Skin epidermis (tissue), 12 donors: ENCODE measurements at regions not wholly inside any gene's neighbourhood (a gene's known extent, or its start where the extent isn't known, plus 50 kb on each side); places are given as distances from the start of the nearest gene placed in this dataset.
A peak's percentile ranks its signal among the peaks of the same experiment; 100 is the strongest.

Experiments
- H3K27ac ChIP-seq, 21 experiments: fragments of 200-600 bp; sonication (generic) in 11 of 21; one replicate each; pipeline ENCODE4 v1.5.0; 2020; ENCODE audit warnings: mild to moderate bottlenecking in 3 of 21, inconsistent platforms in 2 of 21, moderate library complexity in 2 of 21
- H3K4me3 ChIP-seq, 7 experiments: fragments of 200-600 bp; sonication (generic) in 2 of 7; one replicate each; pipeline ENCODE4 v1.5.0; 2020; ENCODE audit warnings: inconsistent platforms in 2 of 7, mild to moderate bottlenecking in 2 of 7, moderate library complexity in 1 of 7

DNA sequence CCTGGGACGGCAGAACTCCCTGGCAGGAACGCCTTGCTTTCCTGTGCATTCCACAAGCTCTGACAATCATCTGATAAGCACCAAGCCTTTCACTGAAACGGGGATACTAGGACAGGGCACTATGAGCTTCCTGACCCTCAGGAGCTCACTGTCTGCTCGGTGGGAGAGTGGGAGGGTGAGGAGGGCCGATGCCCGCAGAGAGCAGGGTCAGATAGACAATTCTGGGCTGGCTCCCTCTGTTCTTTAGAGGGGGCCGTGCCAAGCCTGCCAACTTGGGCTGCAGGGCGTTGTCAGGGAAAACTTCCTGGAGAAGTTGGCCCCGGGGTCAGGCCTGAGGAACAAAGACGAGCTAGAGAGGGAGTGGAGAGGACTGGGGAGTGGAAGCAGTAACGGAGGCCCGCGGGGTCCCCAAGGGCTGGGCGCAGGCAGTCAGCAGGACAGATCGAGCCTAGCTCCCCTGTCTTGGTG lies 82.0 kb downstream of the CTAGE1 start:
- H3K4me3 ChIP-seq: no peak overlapping the region
- peak overlapping the region in 2 of 21 experiments; percentile 5 to 21 for H3K27ac ChIP-seq

DNA sequence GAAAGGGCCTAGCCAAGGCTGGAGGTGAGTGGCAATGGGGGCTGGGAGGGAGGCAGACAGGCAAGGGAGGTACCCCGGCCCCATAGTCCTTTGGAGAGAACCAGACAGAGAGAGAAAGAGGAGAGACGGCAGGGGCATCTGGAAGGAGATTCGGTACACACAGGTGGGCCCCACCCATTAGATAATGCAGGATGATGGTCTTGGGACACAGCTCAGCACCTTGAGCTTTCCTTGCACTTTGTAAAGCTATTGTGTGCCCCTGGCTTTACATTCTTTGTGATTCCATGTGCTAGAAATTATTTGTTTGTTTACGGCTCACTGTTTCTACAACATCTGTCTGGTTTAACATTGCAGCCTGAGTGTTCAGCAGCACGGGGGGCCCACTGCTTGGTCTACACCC lies 83.1 kb downstream of the CTAGE1 start:
- Histone ChIP-seq H3K4me3 (no peak overlapping the region), H3K27ac (no peak overlapping the region)

DNA sequence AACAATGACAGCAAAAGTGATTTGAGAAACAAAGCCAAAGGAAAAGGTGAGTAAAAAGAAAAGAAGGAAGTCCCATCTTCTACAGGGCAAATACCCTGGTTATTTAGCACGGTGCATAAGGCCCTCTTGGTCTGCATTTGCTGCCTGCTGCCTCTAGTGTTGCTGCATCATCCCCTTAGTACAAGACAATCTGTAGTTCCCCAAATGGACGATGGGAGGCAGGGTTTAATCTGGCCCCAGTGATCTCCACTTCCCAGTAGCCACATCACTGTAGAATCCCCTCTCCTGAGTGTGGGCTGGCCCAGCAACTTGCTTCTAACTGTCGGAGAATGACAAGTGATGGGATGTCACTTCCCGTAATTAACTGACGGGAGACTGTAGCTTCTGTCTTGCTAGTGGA lies 85.1 kb downstream of the CTAGE1 start:
- H3K4me3 ChIP-seq: no peak overlapping the region
- no peak overlapping the region for H3K27ac ChIP-seq

DNA sequence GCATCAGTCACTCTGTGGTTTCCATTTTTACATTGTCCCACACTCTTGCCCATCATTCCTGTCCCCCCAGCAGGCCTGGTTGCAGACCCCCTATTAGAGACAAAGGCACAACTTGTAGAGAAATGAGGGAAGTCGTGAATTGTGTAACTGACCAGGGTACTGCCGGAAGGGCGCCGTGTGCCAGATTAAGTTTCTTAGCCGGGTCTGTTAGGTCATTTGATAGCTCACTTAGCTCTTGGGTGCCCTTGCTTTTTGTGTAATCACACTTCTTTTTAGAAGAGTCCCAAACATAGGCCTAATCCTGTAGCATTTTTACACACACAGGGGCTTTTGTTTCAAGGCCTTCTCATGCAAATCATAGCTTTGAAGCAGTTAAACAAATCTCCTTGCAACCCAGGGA lies 87.2 kb downstream of the CTAGE1 start:
- H3K27ac ChIP-seq: no peak overlapping the region
- H3K4me3 ChIP-seq: no peak overlapping the region

DNA sequence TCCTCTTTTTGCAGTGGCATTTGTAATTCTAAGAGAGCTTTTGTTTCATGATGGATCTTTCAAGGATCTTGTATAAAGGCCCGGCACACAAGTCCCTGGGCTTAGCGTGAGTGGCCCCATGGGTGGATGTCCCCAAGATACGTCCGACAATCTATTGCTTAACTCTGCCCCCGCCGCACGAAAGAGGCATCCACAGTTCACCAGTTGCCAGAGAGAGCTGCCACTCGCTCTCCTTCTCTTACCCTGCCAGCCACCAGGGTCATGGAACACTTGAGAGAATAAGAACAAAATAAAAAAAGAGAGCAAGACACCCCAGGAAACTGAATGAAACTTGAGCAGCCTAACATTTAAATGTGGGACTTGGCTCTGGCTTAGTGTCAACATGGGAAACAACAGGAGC lies 92.3 kb downstream of the CTAGE1 start:
- Histone ChIP-seq H3K4me3 (no peak overlapping the region), H3K27ac (no peak overlapping the region)

DNA sequence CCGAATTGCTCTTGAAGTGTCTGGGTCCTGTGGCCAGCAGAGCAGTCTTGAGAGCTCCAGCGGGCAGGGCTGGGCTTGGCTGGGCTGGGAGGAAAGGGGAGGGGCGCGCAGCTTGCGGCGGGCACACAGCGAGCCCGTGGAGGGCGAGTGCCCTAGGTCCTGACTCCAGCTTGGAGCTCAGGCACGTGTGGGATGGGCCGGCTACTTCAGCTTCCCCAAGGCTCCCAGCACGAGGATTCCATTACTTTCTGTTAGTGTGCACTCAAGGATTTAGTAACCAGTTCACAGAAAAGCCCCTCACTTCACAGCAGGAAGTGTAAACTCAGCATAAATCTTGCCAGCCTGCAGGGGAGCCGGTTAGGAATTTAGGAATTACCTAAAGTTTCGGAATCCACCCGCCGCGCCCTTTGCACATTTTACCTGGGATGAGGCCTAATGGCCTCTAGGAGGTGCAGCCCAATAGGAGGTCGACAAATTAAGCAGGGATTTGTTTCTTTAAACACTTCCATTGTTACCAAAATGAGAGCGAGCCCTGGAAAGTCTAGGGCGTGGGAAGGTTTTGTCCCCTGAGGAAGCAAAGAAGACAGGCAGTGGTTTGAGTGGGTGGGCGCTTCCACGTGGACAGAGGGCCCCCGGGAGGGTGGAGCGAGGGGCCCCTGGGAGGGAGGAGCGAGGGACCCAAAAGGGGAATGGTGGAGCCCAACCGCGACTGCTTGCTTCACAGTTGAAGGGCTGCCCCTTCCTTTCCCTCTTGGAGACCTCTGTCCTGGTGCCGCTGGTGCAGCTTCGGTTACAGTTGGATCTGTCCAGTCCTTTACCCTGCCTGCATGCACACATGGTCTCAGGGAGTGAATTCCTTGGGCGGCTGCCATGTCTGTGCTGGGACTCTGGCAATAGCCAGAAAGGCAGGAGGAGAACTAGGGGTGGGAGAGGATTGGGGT lies 93.3 kb downstream of the CTAGE1 start:
- H3K27ac ChIP-seq: peak overlapping the region in 1 of 21 experiments; percentile 48

DNA sequence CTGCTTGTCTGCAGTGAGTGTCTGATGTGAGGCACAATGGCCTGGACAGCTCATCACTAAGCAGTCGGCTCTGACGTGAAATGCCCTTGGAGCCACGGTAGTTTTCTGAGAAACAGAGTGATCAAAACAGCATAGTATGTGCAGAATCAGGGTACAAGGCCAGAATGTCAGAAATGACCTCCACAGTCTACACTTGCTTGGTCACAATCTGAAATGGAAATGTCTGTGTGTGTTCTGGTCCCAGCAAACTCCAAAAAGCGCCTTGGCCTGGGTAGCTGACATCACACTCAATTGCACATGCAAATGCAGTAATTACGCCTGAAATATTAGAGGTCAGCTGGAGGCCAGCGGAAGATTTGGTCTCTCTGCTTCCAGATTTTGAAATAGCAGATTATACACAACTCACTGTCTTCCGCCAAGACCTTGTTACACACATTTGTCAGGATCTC lies 95.4 kb downstream of the CTAGE1 start:
- Histone ChIP-seq H3K4me3 (no peak overlapping the region), H3K27ac (no peak overlapping the region)

More for the DNA sequence above, 93.3 kb downstream of the CTAGE1 start:
- H3K4me3 ChIP-seq: peak overlapping the region in 3 of 7 experiments; percentile 15 to 24 (median 15)

DNA sequence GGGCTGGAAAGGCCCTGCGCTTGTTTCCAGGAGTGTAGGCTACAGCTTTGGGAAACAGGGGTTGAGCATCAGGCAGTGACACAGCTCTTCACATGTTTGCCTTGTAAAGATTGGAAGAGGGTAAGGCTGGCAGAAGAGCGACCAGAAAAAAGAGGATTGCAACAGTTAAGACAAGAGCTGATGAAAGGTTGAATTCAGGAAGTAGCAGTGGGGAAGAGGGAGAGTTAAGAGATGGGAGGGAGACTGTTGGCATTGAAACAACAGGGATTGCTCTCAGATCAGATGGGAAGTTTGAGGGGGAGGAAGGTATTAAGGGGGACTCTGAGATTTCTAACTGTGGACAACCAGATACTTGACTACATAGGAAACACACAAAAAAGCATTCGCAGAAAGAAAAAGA lies 96.9 kb downstream of the CTAGE1 start:
- H3K4me3 ChIP-seq: no peak overlapping the region
- no peak overlapping the region for H3K27ac ChIP-seq

DNA sequence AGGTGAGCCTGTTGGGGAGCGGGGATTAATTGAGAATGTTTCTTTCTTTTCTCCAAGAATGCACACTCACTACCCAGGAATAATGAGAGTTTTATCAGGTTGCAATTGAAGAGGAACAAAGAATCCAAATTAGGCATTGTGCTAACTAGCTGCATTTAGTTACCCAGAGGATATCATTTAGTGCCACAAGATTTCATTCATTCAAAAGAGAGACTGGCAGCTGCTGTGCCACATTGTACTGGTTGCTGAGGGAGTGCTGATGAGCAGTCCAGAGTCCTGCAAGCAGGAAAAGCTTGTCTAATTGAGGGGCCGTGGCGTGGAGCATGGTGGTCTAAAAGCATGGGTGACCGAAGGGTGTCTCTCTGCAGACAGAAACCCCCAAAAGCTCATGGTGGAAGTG lies 97.6 kb downstream of the CTAGE1 start:
- Histone ChIP-seq H3K27ac (no peak overlapping the region), H3K4me3 (no peak overlapping the region)

DNA sequence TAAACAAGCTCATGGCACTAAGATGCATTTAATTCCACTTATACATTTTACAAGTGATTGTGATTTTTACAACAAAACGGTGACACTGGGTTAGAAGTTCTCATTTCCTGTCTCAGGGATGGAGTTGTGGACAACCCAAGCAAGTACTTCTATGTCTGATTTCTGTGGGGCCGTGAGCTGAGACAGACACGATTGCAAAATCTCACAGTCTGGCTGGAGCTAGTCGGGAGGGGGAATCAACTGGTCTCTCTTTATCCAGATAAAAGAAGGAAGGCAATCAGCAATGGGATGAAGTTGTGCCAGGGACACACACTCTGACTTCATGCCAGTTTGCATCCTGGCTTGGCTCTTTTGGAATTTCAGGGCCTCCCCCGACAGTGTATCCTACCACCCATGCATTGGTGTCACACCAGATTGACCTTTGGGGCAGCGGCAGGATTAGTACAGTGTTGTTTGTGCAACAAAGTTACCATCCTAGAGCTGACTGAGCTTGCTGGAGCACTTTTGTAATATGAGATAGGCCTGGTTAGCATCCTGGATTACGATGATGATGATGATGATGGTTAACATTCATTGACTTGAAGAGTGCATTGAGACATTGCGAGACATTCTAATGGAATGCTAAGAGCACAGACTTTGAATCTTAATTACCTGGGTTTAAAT lies 98.8 kb downstream of the CTAGE1 start:
- Histone ChIP-seq H3K27ac (no peak overlapping the region), H3K4me3 (no peak overlapping the region)

DNA sequence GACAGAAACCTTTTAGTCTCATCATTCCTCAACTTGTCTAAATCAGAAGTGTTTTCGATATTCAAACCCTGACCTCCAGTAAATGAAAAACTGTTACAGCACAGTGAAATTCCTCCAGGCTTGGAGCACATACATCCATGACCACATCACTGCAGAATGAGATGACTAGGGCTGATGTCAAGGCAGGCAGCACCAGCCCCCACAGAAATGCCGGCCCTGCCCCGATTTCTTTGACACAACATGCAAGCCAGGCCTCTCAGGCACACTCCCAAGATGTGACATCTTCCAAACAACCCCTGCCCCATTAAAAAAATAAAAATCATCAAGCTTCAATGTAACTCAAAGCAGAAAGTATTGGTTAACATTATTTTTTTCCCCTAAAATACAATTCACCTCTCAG lies 103.3 kb downstream of the CTAGE1 start:
- no peak overlapping the region for H3K27ac ChIP-seq
- no peak overlapping the region for H3K4me3 ChIP-seq

DNA sequence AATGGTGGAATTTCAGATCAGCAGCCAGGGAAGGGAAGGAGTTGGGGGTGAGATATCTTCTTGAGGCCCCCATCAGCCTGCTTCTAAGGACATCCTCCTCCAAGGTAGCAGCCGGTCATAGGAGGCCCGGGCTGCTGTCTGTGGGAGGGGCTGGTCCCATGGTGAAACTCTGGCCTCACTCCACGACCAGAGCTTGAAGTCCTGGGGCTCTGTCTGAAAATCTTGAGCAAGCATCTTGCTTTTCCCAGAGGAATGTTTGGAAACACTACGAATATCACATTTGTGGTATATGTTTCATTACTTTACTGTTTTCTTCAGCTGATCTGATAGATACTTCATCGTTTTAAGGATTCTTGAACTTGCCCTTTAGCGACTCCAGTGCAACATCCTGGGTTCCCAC lies 103.7 kb downstream of the CTAGE1 start:
- no peak overlapping the region for H3K4me3 ChIP-seq
- no peak overlapping the region for H3K27ac ChIP-seq

DNA sequence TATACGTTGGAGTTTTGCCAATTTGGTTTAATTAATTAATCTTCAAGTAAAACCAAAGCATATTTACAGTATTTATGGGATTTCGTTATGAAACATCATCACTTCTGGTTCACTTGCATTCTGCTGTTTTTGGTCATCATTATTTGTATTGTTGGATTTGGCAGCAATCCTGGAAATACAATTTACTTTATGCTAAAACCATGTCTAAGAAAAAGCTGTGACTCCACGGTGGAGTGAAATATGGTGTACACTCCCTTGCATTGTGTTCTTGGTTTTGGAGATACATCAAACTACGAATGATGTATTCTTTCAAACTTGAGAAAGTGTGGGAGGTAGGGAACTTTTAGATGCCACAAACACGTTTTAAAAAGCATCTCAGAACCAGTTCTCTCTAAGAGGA lies 106.4 kb downstream of the CTAGE1 start:
- no peak overlapping the region for H3K4me3 ChIP-seq
- no peak overlapping the region for H3K27ac ChIP-seq

DNA sequence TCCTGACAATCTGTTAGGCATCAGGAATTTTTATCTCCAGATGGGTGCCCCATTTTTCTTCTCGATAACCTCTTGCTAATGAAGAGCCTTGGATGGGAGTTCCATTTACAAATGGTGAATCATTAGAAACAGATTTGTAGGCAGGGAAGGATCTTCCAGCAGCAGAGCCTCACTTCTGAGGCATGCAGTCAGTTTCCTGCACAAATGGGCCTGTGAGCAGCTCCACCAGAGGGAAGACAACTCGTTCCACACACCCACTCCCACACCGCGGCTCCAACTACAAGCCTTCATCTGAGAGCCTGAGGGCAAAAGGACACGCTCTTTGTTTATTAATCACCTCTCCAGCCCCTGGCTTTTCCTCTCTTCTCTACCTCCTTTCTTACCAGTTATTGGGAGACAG lies 108.5 kb downstream of the CTAGE1 start:
- Histone ChIP-seq H3K27ac (no peak overlapping the region), H3K4me3 (no peak overlapping the region)

DNA sequence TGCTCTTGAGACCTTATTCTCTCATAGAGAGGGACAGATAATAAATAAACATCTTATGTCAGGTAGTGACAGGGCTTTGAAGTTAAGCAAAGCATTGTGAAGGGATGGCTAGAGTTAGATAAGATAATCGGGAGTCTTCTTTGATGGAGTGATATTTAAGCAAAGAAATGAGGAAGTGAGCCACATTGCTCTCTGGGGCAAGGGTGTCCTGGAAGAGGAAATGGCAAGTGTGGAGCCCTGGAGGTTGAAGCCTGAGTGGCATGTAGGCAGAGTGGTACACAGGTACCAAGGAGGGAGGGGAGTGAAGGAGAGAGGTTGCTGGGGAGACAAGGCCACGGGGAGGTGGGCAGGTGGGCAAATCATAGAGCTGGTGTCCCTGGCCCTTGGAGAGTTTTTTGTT lies 110.2 kb downstream of the CTAGE1 start:
- H3K27ac ChIP-seq: no peak overlapping the region

DNA sequence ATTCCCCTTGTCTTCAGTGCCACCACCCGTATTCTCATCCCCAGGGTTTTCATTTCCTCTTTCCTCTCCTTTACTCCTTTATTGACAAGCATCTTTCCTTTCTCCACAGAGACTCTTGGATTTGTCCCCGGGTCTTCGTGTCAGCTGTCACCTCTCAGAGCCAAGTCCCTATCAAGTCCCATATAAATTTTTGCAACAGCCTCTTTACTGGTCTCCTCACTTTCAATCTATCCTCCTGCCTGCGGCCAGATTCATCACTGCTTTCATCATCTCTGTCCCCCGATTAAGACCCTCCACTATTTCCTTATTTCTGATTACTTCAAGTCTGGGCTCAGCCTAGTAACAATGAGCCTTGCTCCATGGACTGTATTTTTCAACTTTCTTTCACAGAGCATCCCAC lies 113.8 kb downstream of the CTAGE1 start:
- H3K27ac ChIP-seq: no peak overlapping the region
- no peak overlapping the region for H3K4me3 ChIP-seq

More for the DNA sequence above, 110.2 kb downstream of the CTAGE1 start:
- H3K4me3 ChIP-seq: no peak overlapping the region

DNA sequence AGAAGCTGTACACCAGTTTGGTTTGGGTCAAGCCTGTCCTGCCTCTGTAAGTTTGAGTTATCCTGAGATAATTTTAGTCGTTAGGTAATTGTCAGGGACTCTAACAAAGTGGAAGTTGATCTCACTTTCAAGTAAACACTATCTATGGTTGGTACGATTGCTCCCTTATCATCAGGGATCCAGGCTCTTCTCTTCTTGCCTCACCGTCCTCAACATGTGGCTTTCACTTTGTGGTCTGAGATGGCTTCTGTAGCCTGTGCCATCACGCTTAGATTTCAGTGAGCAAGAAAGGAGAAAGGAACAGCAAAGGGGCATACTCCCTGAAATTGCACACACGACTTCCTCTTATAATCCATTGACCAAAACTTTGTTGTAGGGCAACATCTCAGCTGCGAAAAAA lies 115.6 kb downstream of the CTAGE1 start:
- Histone ChIP-seq H3K27ac (no peak overlapping the region), H3K4me3 (no peak overlapping the region)

DNA sequence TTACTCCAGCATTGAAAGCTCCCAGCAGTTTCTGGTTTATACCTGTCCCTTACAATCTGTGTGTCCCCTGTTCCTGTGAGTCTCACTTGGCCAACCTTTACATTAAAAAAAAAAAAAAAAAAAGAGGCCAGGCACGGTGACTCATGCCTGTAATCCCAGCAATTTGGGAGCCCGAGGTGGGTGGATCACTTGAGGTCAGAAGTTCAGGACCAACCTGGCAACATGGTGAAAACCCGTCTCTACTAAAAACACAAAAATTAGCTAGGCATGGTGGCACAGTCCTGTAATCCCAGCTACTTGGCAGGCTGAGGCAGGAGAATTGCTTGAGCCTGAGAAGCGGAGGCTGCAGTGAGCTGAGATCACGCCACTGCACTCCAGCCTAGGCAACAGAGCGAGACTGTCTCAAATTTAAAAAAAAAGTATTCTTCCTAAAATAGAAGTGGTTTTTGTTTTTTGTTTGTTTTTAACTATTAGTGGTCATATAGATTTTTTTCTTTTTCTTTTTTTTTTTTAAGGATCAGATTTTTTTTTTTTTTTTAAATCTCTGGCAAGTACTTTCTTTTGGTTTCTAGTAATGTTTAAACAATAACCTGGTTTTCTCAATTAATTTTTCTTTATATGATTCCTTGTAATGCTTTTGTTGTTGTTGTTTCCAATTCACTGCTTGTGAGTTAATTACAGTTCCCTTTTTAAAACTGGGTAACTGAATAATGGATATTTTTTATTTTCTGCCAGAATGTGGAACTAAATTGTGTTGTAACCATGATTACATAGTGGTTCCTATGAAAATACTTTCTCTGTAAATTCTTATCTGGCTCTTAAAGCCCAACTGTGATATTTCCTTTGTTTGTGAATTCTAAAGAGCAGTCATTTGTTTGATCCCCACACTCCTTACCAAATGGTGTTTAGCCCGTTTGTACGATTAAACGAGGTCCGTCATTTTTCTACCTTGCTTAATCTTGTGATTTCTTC lies 116.8 kb downstream of the CTAGE1 start:
- Histone ChIP-seq H3K4me3 (no peak overlapping the region), H3K27ac (no peak overlapping the region)

DNA sequence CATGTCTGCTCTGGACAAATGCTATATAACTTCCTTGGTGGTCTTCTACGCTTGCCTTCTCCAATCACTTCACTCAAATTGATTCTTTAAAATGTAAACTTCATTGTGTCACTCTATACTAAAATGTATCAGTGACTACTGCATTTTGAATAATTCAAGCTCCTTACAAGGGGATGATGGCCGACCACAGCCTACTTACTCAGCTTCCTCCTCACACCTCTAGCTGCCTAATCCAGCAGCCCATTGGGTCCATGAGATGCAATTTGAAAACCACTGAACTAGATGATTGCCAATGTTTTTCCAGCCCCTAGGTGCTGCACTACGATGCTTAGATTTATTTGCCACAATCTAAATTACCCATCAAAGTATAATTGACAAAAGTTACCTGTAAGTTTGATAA lies 120.7 kb downstream of the CTAGE1 start:
- Histone ChIP-seq H3K4me3 (no peak overlapping the region), H3K27ac (no peak overlapping the region)

DNA sequence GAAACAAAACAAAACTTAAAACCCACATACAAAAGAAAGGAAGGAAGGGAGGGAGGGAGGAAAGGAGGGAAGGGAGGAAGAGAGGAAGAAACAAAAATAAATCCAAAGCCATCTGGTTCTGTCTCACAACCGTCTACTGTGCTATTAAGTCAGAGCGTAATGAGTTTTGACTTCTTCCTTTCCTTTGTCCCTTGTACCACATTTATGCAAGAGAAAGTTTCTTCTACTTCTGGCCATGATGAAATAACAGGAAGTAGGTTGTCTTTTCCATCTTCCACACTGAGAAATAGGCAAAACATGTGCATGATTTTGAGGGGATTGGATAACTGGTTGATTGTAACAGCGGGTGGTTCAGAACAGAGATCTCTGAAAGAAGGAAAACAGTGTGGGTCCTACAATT lies 121.4 kb downstream of the CTAGE1 start:
- H3K4me3 ChIP-seq: no peak overlapping the region
- no peak overlapping the region for H3K27ac ChIP-seq
